ENCODE measurements at regions not wholly inside any gene's neighbourhood (a gene's known extent, or its start where the extent isn't known, plus 50 kb on each side); places are given as distances from the start of the nearest gene placed in this dataset.

GRCh38 chr6:114581293-114581692 is 238.5 kb upstream of the HS3ST5 start:
- H3K4me3 Mint-ChIP-seq: no peak overlapping the region
- Histone ChIP-seq H4K20me1 (ENCODE audit: low read depth) (no peaks in the 10 kb centered on the region), H3K79me2 (ENCODE audit: low read depth) (no peaks in the 10 kb centered on the region), H2AFZ (replicated peaks) (no peak overlapping the region), H3K36me3 (no peaks in the 10 kb centered on the region), H3F3A (ENCODE audit: low read depth) (no peaks in the 10 kb centered on the region), H3K9me3 (ENCODE audit: low read depth) (peaks cover 8% of the 10 kb centered on the region), H3K27me3 (no peaks in the 10 kb centered on the region), H3K27ac (no peak overlapping the region), H3K4me3 (no peak overlapping the region), H3K4me1 (no peaks in the 10 kb centered on the region), H3K4me2 (no peak overlapping the region), H3K9ac (no peak overlapping the region)
- no peaks in the 10 kb centered on the region for H3K27me3 Mint-ChIP-seq (ENCODE audit: insufficient read depth, low read depth)
- no peak overlapping the region for H3K27ac Mint-ChIP-seq
- H3K9me3 Mint-ChIP-seq: peaks cover 10% of the 10 kb centered on the region
- H3K36me3 Mint-ChIP-seq: no peaks in the 10 kb centered on the region
- DNase-seq (ENCODE audit: low spot score): no peak
- H3K4me1 Mint-ChIP-seq: no peaks in the 10 kb centered on the region
- TF ChIP-seq EZH2 (IDR thresholded peaks at IDR 0.05): no peak
- TF ChIP-seq, protein P1, sequence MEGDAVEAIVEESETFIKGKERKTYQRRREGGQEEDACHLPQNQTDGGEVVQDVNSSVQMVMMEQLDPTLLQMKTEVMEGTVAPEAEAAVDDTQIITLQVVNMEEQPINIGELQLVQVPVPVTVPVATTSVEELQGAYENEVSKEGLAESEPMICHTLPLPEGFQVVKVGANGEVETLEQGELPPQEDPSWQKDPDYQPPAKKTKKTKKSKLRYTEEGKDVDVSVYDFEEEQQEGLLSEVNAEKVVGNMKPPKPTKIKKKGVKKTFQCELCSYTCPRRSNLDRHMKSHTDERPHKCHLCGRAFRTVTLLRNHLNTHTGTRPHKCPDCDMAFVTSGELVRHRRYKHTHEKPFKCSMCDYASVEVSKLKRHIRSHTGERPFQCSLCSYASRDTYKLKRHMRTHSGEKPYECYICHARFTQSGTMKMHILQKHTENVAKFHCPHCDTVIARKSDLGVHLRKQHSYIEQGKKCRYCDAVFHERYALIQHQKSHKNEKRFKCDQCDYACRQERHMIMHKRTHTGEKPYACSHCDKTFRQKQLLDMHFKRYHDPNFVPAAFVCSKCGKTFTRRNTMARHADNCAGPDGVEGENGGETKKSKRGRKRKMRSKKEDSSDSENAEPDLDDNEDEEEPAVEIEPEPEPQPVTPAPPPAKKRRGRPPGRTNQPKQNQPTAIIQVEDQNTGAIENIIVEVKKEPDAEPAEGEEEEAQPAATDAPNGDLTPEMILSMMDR (IDR thresholded peaks at IDR 0.05): no peak
- no peak for TF ChIP-seq EZH2phosphoT487 (IDR thresholded peaks at IDR 0.05)

DNA sequence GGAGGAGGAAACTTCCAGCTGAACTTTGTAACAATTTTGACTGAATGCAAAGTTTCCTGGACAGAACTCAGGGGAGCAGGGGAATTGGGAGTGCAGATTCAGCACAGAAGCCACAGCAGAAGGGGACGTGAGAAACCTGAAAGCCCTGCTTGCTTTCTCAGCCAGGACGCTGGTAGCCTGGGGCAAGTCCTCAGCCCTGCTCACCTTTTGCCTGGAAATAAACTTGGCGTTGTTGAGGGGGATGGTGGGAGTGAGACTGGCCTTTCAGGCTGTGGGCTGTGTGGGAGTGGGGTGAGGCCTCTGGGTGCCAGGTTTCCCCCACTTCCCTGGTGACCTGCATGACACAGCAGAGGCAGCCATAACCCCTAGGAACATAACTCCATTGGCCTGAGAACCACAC is 238.1 kb upstream of the HS3ST5 start:
- Histone ChIP-seq H4K20me1 (ENCODE audit: low read depth) (no peaks in the 10 kb centered on the region), H3K27ac (no peak overlapping the region), H3K79me2 (ENCODE audit: low read depth) (no peaks in the 10 kb centered on the region), H3K9me3 (ENCODE audit: low read depth) (peaks cover 5% of the 10 kb centered on the region), H3K9ac (no peak overlapping the region), H3K4me1 (no peaks in the 10 kb centered on the region), H3K4me3 (no peak overlapping the region), H3K36me3 (no peaks in the 10 kb centered on the region), H2AFZ (replicated peaks) (no peak overlapping the region), H3F3A (ENCODE audit: low read depth) (no peaks in the 10 kb centered on the region), H3K4me2 (no peak overlapping the region), H3K27me3 (no peaks in the 10 kb centered on the region)
- H3K27me3 Mint-ChIP-seq (ENCODE audit: insufficient read depth, low read depth): no peaks in the 10 kb centered on the region
- DNase-seq (ENCODE audit: low spot score): no peak
- no peak overlapping the region for H3K4me3 Mint-ChIP-seq
- H3K4me1 Mint-ChIP-seq: no peaks in the 10 kb centered on the region
- no peak for TF ChIP-seq EZH2phosphoT487 (IDR thresholded peaks at IDR 0.05)
- TF ChIP-seq, protein P1 (IDR thresholded peaks at IDR 0.05): no peak
- TF ChIP-seq EZH2 (IDR thresholded peaks at IDR 0.05): no peak
- H3K36me3 Mint-ChIP-seq: no peaks in the 10 kb centered on the region
- H3K9me3 Mint-ChIP-seq: peaks cover 8% of the 10 kb centered on the region
- H3K27ac Mint-ChIP-seq: no peak overlapping the region

DNA sequence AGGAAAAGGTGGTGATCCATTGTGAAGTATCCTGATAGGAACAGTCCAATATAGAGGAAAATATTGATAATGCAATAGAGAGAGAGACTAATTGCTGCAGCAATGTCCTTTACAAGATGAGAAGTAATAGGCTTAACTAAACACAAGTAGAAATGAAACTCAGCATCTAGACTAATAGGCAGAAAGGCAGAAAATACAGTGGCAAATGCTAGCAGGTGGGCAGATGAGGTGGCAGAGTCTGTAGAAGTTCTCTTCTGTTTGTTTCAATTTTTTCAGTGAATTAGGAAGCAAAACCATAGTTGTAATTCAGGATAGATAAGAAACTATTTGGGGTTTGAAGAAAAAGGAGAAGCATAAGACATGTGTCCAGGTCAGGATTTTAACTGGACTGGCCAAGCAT is 236.7 kb upstream of the HS3ST5 start:
- Histone ChIP-seq H3K9me3 (ENCODE audit: low read depth) (peaks cover 3% of the 10 kb centered on the region), H3K4me1 (no peaks in the 10 kb centered on the region), H3F3A (ENCODE audit: low read depth) (no peaks in the 10 kb centered on the region), H3K36me3 (no peaks in the 10 kb centered on the region), H2AFZ (replicated peaks) (no peak overlapping the region), H3K4me2 (no peak overlapping the region), H3K27me3 (no peaks in the 10 kb centered on the region), H3K4me3 (no peak overlapping the region), H4K20me1 (ENCODE audit: low read depth) (no peaks in the 10 kb centered on the region), H3K27ac (no peak overlapping the region), H3K79me2 (ENCODE audit: low read depth) (no peaks in the 10 kb centered on the region), H3K9ac (no peak overlapping the region)
- H3K9me3 Mint-ChIP-seq: peaks cover 7% of the 10 kb centered on the region
- H3K4me1 Mint-ChIP-seq: no peaks in the 10 kb centered on the region
- DNase-seq (ENCODE audit: low spot score): no peak
- TF ChIP-seq, protein P1 (IDR thresholded peaks at IDR 0.05): no peak
- TF ChIP-seq EZH2phosphoT487 (IDR thresholded peaks at IDR 0.05): no peak
- TF ChIP-seq EZH2 (IDR thresholded peaks at IDR 0.05): no peak
- H3K27ac Mint-ChIP-seq: no peak overlapping the region
- H3K27me3 Mint-ChIP-seq (ENCODE audit: insufficient read depth, low read depth): no peaks in the 10 kb centered on the region
- H3K36me3 Mint-ChIP-seq: no peaks in the 10 kb centered on the region
- no peak overlapping the region for H3K4me3 Mint-ChIP-seq

Data from neural progenitor cell (in vitro differentiated cells).